Fibroblast of peridontal ligament (primary cell): ENCODE measurements at regions not wholly inside any gene's neighbourhood (a gene's known extent, or its start where the extent isn't known, plus 50 kb on each side); places are given as distances from the start of the nearest gene placed in this dataset.

Experiments used
- DNase-seq: peaks from one replicate; pipeline ENCODE4 v3.0.0-alpha.2; 2010; ENCODE audit errors: extremely low read depth

- DNase-seq, result no peak
Measured at GRCh38 chr10:128924918-128925317, 542.1 kb upstream of the MGMT start.

DNA sequence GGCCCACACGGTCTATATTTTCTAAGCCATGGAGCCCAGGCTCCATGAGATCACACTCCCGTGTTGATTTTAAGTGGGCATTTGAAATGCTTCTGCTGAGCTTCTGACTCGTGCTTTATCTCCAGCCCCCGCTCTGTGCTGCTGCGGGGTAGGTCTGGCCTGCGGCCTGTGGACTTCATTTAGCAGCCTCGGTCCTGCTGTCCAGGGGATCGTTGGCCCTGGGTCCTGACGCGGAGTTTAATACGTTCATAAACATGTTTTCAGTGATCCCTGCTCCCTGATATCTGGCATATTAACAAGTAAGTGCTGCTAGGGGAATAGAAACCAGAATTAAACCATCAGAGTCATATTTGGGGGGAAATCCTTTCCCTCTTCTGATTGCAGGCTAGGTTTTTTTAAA, 540.3 kb upstream of the MGMT start:
- no peak for DNase-seq

- DNase-seq, result no peak
Measured at GRCh38 chr10:128927497-128928161, 539.4 kb upstream of the MGMT start.

GRCh38 chr10:128928231-128928836, 538.7 kb upstream of the MGMT start:
- no peak for DNase-seq

DNA sequence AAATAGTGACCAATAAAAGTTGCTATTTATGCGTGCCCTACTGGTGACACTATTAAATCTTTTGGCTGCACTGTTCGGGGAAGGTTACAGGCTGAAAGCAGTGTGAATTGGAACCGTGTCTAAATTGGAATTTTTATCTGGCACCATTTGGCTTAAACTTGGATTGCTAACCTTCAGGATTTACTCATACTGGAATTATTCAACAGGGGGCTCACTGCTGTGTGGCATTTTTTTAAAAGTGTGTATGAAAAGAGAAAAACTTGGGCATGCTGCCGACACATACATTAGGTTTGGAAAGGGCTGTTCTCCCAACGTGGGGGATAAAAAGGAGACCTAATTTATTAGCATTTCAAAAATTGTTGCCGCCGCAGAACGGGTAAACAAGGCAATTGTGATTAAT, 537.9 kb upstream of the MGMT start:
- DNase-seq, result no peak

DNA sequence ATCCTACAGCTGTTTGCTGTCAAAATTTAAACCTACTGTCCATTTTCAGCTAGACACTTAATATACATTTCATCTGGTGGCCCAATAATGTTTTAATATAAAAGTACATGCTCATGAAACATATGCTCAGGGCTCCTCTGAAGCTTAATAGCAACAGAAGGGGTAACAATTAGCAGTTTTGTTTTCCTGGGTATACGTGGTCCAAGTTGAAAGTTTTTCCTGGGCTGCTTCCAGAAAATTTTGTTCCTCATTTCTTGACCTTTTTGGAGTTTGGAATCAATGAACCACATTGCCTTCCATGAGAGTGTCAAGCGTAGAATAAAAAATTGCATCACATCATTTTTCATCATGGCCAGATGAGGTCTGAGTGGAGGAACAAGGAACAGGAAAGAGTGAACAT, 537.3 kb upstream of the MGMT start:
- DNase-seq, result no peak

- DNase-seq, result no peak
Measured at GRCh38 chr10:128930515-128930914, 536.5 kb upstream of the MGMT start.

GRCh38 chr10:128932071-128932820, 534.8 kb upstream of the MGMT start:
- DNase-seq, result no peak

- DNase-seq, result no peak
Measured at GRCh38 chr10:128934492-128934891, 532.5 kb upstream of the MGMT start.

- no peak for DNase-seq
Measured at GRCh38 chr10:128936392-128936791, 530.6 kb upstream of the MGMT start.

DNA sequence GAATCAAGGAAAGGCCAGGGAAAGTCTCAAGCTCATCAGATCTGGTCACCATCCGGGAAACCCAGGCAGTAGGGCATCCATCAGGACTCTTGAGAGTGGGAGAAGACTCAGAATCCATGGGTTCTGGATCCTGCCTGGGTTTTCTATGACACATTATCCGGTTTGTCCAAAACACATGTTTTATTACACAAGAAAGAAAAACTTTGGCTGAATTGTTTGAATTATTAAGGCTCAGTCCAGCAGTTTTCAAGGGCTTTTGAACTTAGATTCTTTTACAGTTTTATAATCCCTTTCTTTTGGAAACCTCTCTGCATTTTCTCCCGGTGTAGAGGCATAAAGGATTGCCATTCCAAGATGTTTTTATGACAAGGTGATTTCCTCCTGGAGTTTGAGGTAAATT, 528.5 kb upstream of the MGMT start:
- no peak for DNase-seq

GRCh38 chr10:128940081-128940480, 527.0 kb upstream of the MGMT start:
- DNase-seq, result no peak

DNA sequence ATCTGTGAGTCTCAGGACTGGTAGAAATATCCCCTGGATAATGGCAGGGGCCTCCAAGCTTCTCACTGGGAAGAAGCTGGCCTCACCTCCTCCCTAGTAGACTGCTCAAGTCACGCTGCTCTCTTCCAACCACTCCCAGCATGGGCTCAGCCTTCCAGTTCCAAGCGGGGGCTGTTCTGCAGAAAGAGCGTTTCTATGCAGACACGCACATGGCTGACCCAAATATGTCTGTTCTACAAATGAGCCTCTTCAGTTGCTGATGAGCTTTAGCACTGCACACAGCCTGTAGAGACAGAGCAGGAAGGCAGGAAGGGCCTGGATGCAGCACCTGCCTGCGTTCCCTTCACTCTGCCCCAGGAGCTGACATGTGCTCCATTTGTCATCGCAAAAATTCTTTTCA, 523.9 kb upstream of the MGMT start:
- no peak for DNase-seq

GRCh38 chr10:128945398-128945797, 521.6 kb upstream of the MGMT start:
- no peak for DNase-seq

- DNase-seq, result no peak
Measured at GRCh38 chr10:128950159-128950915, 516.7 kb upstream of the MGMT start.

DNA sequence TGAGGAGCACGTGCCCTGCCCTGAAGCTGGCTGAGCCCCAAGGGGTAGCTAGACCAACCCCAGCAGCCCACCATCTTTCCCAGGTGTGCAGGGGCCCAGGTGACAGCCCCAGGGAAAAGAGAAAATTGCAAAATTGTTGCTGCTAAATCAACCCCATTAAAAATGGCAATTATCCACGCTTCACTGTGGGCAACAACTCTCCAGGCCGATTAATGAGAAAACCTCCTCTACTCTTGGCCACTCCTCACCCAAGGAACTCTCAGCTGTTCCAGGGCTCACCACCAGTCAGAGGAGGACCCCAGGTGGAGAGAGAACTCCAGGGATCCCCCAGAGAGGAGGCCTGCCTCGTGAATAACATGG, 516.1 kb upstream of the MGMT start:
- DNase-seq, result no peak

- DNase-seq, result no peak
Measured at GRCh38 chr10:128952856-128953255, 514.2 kb upstream of the MGMT start.

GRCh38 chr10:128956149-128956548, 510.9 kb upstream of the MGMT start:
- DNase-seq, result no peak

GRCh38 chr10:128957221-128957620, 509.8 kb upstream of the MGMT start:
- no peak for DNase-seq

GRCh38 chr10:128958834-128959690, 508.0 kb upstream of the MGMT start:
- no peak for DNase-seq

DNA sequence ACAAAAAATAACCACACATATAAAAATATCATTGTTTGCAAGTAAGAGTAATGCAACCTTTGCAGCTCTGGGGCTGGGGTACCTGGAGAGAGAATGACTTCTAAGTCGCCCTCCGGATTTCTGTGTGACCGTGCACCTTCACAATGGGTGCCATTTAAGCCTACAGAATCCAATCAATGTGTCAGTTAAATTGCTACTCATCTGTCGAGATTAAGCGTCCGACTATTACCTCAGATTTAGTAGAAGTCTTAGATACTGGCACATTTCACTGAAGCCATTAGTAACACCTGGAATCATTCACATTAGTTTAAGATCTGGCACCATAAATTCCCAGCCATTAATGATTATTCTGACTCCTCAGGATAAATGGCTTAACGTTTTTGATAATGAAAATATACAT, 507.3 kb upstream of the MGMT start:
- DNase-seq, result no peak

DNA sequence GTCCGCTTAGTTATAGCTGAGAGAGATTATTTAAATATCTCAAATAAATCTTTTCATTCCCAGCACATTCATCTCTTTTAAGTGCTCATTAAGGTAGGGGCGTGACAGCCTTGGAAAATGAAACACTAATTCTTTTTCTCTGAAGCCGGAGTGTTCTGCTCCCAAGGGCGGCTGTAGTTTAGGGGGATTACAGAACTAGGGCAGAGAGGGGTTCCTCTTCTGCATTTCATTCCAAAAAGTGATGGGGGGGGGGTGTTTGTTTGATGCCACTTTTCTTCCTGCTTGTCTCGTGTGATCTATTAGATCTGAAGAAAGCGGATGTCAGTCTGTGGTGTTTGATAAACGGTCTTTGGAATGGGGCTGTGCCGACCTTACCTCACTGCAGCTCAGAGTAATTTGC, 506.5 kb upstream of the MGMT start:
- no peak for DNase-seq
